ENCODE measurements at regions not wholly inside any gene's neighbourhood (a gene's known extent, or its start where the extent isn't known, plus 50 kb on each side); places are given as distances from the start of the nearest gene placed in this dataset.

GRCh38 chr18:11505993-11506392 is 103.4 kb upstream of the SLC35G4 start:
- TF ChIP-seq ZNF655 (CRISPR knock-in tag; IDR thresholded peaks at IDR 0.05) (no peak), CTCF (IDR thresholded peaks at IDR 0.05 in 2 of 3, conservative IDR thresholded peaks at IDR 0.05 in 1 of 3; ENCODE audit: insufficient read depth in 2 of 3, low read depth in 1 of 3, low read length in 3 of 3) (no peak), SMARCA5 (IDR thresholded peaks at IDR 0.05) (no peak), ZNF133 (CRISPR knock-in tag; IDR thresholded peaks at IDR 0.05) (no peak), SMAD3 (CRISPR knock-in tag; conservative IDR thresholded peaks at IDR 0.05) (no peak), EZH2 (IDR thresholded peaks at IDR 0.05; ENCODE audit: borderline replicate concordance, low read depth, low read length) (no peak)

Measured in K562 (cell line).